ENCODE measurements at regions not wholly inside any gene's neighbourhood (a gene's known extent, or its start where the extent isn't known, plus 50 kb on each side); places are given as distances from the start of the nearest gene placed in this dataset.

- TF ChIP-seq CTCF (IDR thresholded peaks at IDR 0.05) (no peak), POLR2A (IDR thresholded peaks at IDR 0.05) (no peak)
Observed at GRCh38 chrX:150201841-150202240, 161.3 kb upstream of the MAMLD1 start.
